PC-9 (cell line): ENCODE measurements at regions not wholly inside any gene's neighbourhood (a gene's known extent, or its start where the extent isn't known, plus 50 kb on each side); places are given as distances from the start of the nearest gene placed in this dataset.
"Not testable (repeated sequence)": the region's sequence is repeated elsewhere in the genome, so short reads cannot be mapped to it uniquely, and the experiment has no call there.

Experiments used
- BruUV-seq: library from RNA; stranded (reverse); fragments of 400-500 nt; replicated peaks from 2 replicates; lab custom pipeline; 2021; lab: Mats Ljungman, UMichigan
- CTCF ChIA-PET: fragments of 300-600 bp; sonication (Branson Sonifier 250); formaldehyde crosslinking; loops from one replicate; lab custom pipeline; 2022; ENCODE audit warnings: antibody characterized with exemption; lab: Charles Lee
- POLR2A ChIA-PET: fragments of 300-600 bp; sonication (Branson Sonifier 250); formaldehyde crosslinking; loops from one replicate; lab custom pipeline; 2022; ENCODE audit warnings: antibody characterized with exemption; ENCODE audit not compliant: unreplicated experiment; lab: Charles Lee
- DNase-seq, 2 experiments: peaks; one replicate each; pipeline versions ENCODE4 v3.0.0 to v3.0.0-alpha.2; 2015 to 2022; ENCODE audit warnings: mixed read lengths in 1 of 2
- H2AFZ ChIP-seq: fragments of 200-600 bp; sonication (generic); 2 replicates; pipeline ENCODE4 v1.8.1; 2017; ENCODE audit warnings: antibody characterized with exemption
- H3F3A ChIP-seq: fragments of 200-600 bp; sonication (generic); 2 replicates; pipeline ENCODE4 v1.8.1; 2017; ENCODE audit warnings: antibody characterized with exemption, mild to moderate bottlenecking, low read depth; ENCODE audit not compliant: insufficient read depth
- H3K27ac ChIP-seq: fragments of 200-600 bp; sonication (generic); 2 replicates; pipeline ENCODE4 v1.6.1; 2016; ENCODE audit warnings: mixed run types
- H3K27me3 ChIP-seq: fragments of 200-600 bp; sonication (generic); 2 replicates; pipeline ENCODE4 v1.6.1; 2016; ENCODE audit warnings: low read depth, mixed run types; ENCODE audit not compliant: insufficient read depth
- H3K36me3 ChIP-seq: fragments of 200-600 bp; sonication (generic); 2 replicates; pipeline ENCODE4 v1.6.1; 2016; ENCODE audit warnings: low read depth, mixed run types
- H3K4me1 ChIP-seq: fragments of 200-600 bp; sonication (generic); replicated peaks from 2 replicates; pipeline ENCODE4 v1.6.1; 2016; ENCODE audit warnings: mixed run types; ENCODE audit not compliant: insufficient read depth
- H3K4me2 ChIP-seq: fragments of 200-600 bp; sonication (generic); 2 replicates; pipeline ENCODE4 v1.6.1; 2017; ENCODE audit warnings: mixed run types
- H3K4me3 ChIP-seq: fragments of 200-600 bp; sonication (generic); 2 replicates; pipeline ENCODE4 v1.6.1; 2016; ENCODE audit warnings: mixed run types
- H3K79me2 ChIP-seq: fragments of 200-600 bp; sonication (generic); 2 replicates; pipeline ENCODE4 v1.6.1; 2017; ENCODE audit warnings: low read depth, mixed run types
- H3K9me2 ChIP-seq: fragments of 200-600 bp; sonication (generic); 2 replicates; pipeline ENCODE4 v1.8.1; 2017; ENCODE audit warnings: mild to moderate bottlenecking; ENCODE audit not compliant: insufficient read depth
- H3K9me3 ChIP-seq: fragments of 200-600 bp; sonication (generic); 2 replicates; pipeline ENCODE4 v1.8.1; 2016; ENCODE audit warnings: low read depth; ENCODE audit not compliant: insufficient read depth
- H4K20me1 ChIP-seq: fragments of 200-600 bp; sonication (generic); 2 replicates; pipeline ENCODE4 v1.8.1; 2017; ENCODE audit not compliant: insufficient read depth
- EZH2 ChIP-seq: fragments of 200-600 bp; sonication (generic); IDR thresholded peaks from 2 replicates; pipeline ENCODE4 v1.8.0; 2017; ENCODE audit warnings: antibody characterized with exemption, low read depth
- intact Hi-C: fragments of 100-400 bp; cut with micrococcal nuclease; formaldehyde crosslinking; loops from one replicate; pipeline ENCODE4 v1.10.0; 2022; ENCODE audit not compliant: unreplicated experiment
- TF ChIP-seq, protein P1 (sequence below): fragments of 200-600 bp; sonication (generic); conservative IDR thresholded peaks from 2 replicates; pipeline ENCODE4 v1.6.1; 2017; ENCODE audit warnings: mixed run types, antibody characterized with exemption, mild to moderate bottlenecking, moderate library complexity

DNA sequence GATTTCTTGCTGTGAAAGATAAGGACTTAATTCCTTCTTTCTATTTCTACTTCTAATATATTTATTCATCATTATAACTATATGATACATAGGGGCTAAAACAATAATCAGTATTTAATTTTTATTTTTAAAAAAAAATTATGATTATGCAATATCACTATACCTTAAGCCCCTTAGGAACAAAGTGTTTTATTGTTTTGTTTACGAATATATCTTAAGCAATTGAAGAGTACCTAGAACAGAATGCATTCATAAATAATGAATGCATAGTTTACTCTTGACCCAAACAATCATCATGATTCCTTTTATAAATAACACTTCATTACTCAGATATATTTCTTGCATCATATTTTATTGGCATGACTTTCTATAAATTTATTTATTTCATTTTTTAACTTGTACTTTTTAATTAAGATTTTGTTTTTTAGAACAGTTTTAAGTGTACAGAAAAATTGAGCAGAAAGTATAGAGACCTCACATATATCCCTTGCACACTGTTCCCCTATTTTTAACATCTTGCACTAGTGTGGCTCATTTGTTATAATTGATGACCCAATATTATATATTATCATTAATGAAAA lies 339.9 kb upstream of the SPRY2 start:
- Histone ChIP-seq H3K4me3 (no peak overlapping the region), H3K4me2 (no peak overlapping the region), H3K4me1 (no peaks in the 10 kb centered on the region), H3K27me3 (no peaks in the 10 kb centered on the region), H3K9me2 (no peaks in the 10 kb centered on the region), H4K20me1 (no peaks in the 10 kb centered on the region), H3F3A (no peaks in the 10 kb centered on the region), H3K9me3 (no peaks in the 10 kb centered on the region), H3K27ac (no peak overlapping the region), H3K79me2 (no peaks in the 10 kb centered on the region), H2AFZ (no peak overlapping the region), H3K36me3 (no peaks in the 10 kb centered on the region)
- no TSS peak for BruUV-seq
- TF ChIP-seq EZH2, result no peak
- TF ChIP-seq, protein P1, sequence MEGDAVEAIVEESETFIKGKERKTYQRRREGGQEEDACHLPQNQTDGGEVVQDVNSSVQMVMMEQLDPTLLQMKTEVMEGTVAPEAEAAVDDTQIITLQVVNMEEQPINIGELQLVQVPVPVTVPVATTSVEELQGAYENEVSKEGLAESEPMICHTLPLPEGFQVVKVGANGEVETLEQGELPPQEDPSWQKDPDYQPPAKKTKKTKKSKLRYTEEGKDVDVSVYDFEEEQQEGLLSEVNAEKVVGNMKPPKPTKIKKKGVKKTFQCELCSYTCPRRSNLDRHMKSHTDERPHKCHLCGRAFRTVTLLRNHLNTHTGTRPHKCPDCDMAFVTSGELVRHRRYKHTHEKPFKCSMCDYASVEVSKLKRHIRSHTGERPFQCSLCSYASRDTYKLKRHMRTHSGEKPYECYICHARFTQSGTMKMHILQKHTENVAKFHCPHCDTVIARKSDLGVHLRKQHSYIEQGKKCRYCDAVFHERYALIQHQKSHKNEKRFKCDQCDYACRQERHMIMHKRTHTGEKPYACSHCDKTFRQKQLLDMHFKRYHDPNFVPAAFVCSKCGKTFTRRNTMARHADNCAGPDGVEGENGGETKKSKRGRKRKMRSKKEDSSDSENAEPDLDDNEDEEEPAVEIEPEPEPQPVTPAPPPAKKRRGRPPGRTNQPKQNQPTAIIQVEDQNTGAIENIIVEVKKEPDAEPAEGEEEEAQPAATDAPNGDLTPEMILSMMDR, result no peak
- ChIA-PET CTCF (no interaction called here), POLR2A (no interaction called here)
- intact Hi-C loops, result no loop called here
- DNase-seq, result no peak

DNA sequence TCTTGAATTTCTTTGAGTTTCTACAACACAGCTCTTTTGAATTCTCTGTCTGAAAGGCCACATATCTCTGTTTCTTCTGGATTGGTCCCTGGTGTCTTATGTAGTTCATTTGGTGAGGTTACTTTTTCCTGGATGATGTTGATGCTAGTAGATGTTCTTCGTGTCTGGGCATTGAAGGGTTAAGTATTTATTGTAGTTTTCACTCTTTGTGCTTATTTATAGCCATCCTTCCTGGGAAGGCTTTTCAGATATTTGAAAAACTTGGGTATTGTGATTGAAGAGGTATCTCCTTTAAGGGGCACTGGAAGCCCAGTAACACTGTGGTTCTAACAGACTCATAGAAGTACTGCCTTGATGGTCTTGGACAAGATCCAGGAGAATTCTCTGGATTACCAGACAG lies 338.5 kb upstream of the SPRY2 start:
- Histone ChIP-seq H3F3A (no peaks in the 10 kb centered on the region), H3K36me3 (no peaks in the 10 kb centered on the region), H3K4me1 (no peaks in the 10 kb centered on the region), H3K27ac (no peak overlapping the region), H4K20me1 (no peaks in the 10 kb centered on the region), H3K79me2 (no peaks in the 10 kb centered on the region), H3K27me3 (no peaks in the 10 kb centered on the region), H3K4me3 (no peak overlapping the region), H2AFZ (no peak overlapping the region), H3K9me3 (no peaks in the 10 kb centered on the region), H3K4me2 (no peak overlapping the region), H3K9me2 (no peaks in the 10 kb centered on the region)
- TF ChIP-seq, protein P1, result no peak
- no peak for TF ChIP-seq EZH2
- ChIA-PET CTCF (no interaction called here), POLR2A (no interaction called here)
- DNase-seq, result no peak
- no TSS peak for BruUV-seq
- intact Hi-C loops, result no loop called here

DNA sequence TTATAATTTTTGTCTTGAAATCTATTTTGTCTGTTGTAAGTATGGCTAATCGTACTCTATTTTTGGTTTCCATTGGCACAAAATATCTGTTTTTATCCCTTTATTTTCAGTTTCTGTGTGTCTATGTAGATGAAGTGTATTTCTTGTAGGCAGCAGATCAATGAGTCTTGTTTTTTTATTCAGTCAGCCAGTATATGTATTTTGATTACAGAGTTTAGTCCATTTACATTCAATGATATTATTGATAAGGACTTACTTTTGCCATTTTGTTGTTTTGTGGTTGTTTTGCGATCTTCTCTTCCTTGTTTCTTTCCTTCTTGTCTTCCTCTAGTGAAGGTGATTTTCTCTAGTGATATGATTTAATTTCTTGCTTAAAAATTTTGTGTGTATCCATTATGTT lies 336.3 kb upstream of the SPRY2 start:
- Histone ChIP-seq H3K27ac (no peak overlapping the region), H3K36me3 (no peaks in the 10 kb centered on the region), H3K27me3 (no peaks in the 10 kb centered on the region), H3K4me1 (no peaks in the 10 kb centered on the region), H3K79me2 (no peaks in the 10 kb centered on the region), H3F3A (no peaks in the 10 kb centered on the region), H3K9me2 (no peaks in the 10 kb centered on the region), H3K4me3 (no peak overlapping the region), H3K4me2 (no peak overlapping the region), H3K9me3 (no peaks in the 10 kb centered on the region), H2AFZ (no peak overlapping the region), H4K20me1 (no peaks in the 10 kb centered on the region)
- BruUV-seq, result no TSS peak
- intact Hi-C loops, result no loop called here
- CTCF ChIA-PET, result no interaction called here
- no peak for DNase-seq
- no peak for TF ChIP-seq EZH2
- TF ChIP-seq, protein P1, result no peak
- POLR2A ChIA-PET, result no interaction called here

DNA sequence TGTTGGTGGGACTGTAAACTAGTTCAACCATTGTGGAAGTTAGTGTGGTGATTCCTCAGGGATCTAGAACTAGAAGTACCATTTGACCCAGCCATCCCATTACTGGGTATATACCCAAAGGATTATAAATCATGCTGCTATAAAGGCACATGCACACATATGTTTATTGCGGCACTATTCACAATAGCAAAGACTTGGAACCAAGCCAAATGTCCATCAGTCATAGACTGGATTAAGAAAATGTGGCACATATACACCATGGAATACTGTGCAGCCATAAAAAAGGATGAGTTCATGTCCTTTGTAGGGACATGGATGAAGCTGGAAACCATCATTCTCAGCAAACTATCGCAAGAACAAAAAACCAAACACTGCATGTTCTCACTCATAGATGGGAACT lies 334.5 kb upstream of the SPRY2 start:
- CTCF ChIA-PET, H3K27me3 ChIP-seq, H3K4me2 ChIP-seq, H3K36me3 ChIP-seq, POLR2A ChIA-PET, BruUV-seq, H3K4me1 ChIP-seq, H4K20me1 ChIP-seq, H3K4me3 ChIP-seq, H3K9me2 ChIP-seq, DNase-seq, H3K79me2 ChIP-seq, H3K27ac ChIP-seq, H2AFZ ChIP-seq, H3F3A ChIP-seq, intact Hi-C loops, H3K9me3 ChIP-seq: not testable (repeated sequence)
